Pancreas (tissue), 10 donors: ENCODE measurements at regions not wholly inside any gene's neighbourhood (a gene's known extent, or its start where the extent isn't known, plus 50 kb on each side); places are given as distances from the start of the nearest gene placed in this dataset.

ENCODE experiments used
- ATAC-seq, 4 donors: fragments of 200-7000 bp; cut with Tn5 transposase; one replicate each; pipeline versions ENCODE4 v1.8.0 to v1.9.1; 2020; ENCODE audit warnings: mild to moderate bottlenecking in 4 of 4, moderate library complexity in 4 of 4
- DNase-seq, 6 donors: peaks; one replicate each; pipeline ENCODE4 v3.0.0-alpha.2; 2020
- FAIRE-seq: peaks from 2 replicates; lab custom pipeline; 2012; peaks lifted over from hg19 to GRCh38; lab: Jason Lieb, UNC
- H3K27ac ChIP-seq, 4 donors: fragments of 200-600 bp; sonication (generic); 1 replicate in 3 of 4; 2 replicates in 1 of 4; pipeline versions ENCODE4 v1.5.0 to v1.8.0; 2020
- H3K27me3 ChIP-seq, 4 donors: fragments of 200-600 bp; one replicate each; pipeline ENCODE4 v1.8.0; 2021
- H3K36me3 ChIP-seq, 3 donors: fragments of 200-600 bp; sonication (generic) in 1 of 3; one replicate each; pipeline versions ENCODE4 v1.5.0 to v1.8.0; 2020 to 2021
- H3K4me1 ChIP-seq, 3 donors: fragments of 200-600 bp; one replicate each; pipeline ENCODE4 v1.8.0; 2021
- H3K4me3 ChIP-seq, 4 donors: fragments of 200-600 bp; sonication (generic) in 2 of 4; one replicate each; pipeline versions ENCODE4 v1.5.0 to v1.8.0; 2020 to 2021
- H3K9me3 ChIP-seq, 4 donors: fragments of 200-600 bp; one replicate each; pipeline ENCODE4 v1.8.0; 2021
- CTCF ChIP-seq, 4 donors: fragments of 200-600 bp; sonication (generic) in 3 of 4; IDR thresholded peaks; one replicate each; pipeline versions ENCODE4 v1.5.0 to v1.8.0; 2021; ENCODE audit warnings: antibody characterized with exemption in 4 of 4
- WGBS, 2 donors: extraction: QIAGEN DNeasy Blood & Tissue Kit; methylation state at CpG; one replicate each; pipeline ENCODE4 v1.1.7; 2013; 5-methylcytosine and 5-hydroxymethylcytosine counted together
- intact Hi-C, 3 donors: fragments of 100-400 bp; cut with DNase I; formaldehyde crosslinking; loops; one replicate each; pipeline versions ENCODE4 v1.11.1 to v1.14.2; 2022
- donor health status: healthy with polysubstance abuse.
- donor health status: DM: no; HTN: no; CAD: no; lungs with moderate emphysema.
- donor health status: DM: no; HTN: no; CAD: no.
- donor health status: control.
- donor health status: control.
- donor health status: Bipolar disorder and iron deficiency.
- donor health status: DM: yes; HTN: yes; CAD: no.
- donor health status: DM: no; HTN: no; CAD: no.
- donor health status: DM: no; HTN: no; CAD: no.
- donor health status: DM: yes; HTN: yes; CAD: no.

GRCh38 chr9:135370411-135371375 is 108.9 kb upstream of the PPP1R26 start:
- FAIRE-seq, result no peak

DNA sequence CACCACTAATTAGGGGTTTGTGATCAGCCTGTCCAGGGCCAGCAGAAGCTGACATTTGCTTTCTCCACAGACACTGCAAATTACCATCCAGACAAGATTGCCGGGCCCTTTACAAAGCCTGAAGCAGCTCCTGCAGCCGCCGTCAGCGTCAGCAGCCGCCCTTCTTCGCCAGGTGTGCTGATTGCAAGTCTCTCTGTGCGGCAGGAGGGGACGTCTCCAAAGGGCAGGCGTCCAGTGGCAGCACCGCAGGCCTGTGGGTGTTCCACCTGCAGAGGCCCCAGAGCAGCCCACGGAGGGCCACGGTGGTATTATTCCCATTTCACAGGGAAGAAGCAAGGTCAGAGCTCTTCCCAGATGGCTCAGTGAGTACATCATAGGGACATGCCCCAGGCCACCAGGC is 108.0 kb upstream of the PPP1R26 start:
- no peak for TF ChIP-seq CTCF (IDR thresholded peaks at IDR 0.05)
- Histone ChIP-seq H3K27ac (no peak overlapping the region), H3K36me3 (no peaks in the 10 kb centered on the region), H3K4me1 (no peaks in the 10 kb centered on the region), H3K4me3 (no peak overlapping the region), H3K27me3 (no peaks in the 10 kb centered on the region), H3K9me3 (no peaks in the 10 kb centered on the region)
- WGBS, 2 donors, result 60 to 70% methylated on average over 12 of the region's 12 CpGs
- FAIRE-seq (no peak), DNase-seq (peak in 1 of 6 donors; percentile 29), ATAC-seq (no peak)
- intact Hi-C loops, result no loop called here

More at GRCh38 chr9:135370411-135371375, 108.9 kb upstream of the PPP1R26 start:
- intact Hi-C loops, result no loop called here
- WGBS, 2 donors, result 54 to 60% methylated on average over 33 of the region's 33 CpGs
- Histone ChIP-seq H3K36me3 (no peaks in the 10 kb centered on the region), H3K4me3 (no peak overlapping the region), H3K4me1 (no peaks in the 10 kb centered on the region), H3K9me3 (no peaks in the 10 kb centered on the region), H3K27me3 (no peaks in the 10 kb centered on the region), H3K27ac (no peak overlapping the region)
- ATAC-seq, result no peak
- no peak for TF ChIP-seq CTCF (IDR thresholded peaks at IDR 0.05)
- DNase-seq, result peak in 1 of 6 donors; percentile 63

- no peaks in the 10 kb centered on the region for H3K9me3 ChIP-seq
- 45 to 56% methylated on average over 16 of the region's 16 CpGs for WGBS, 2 donors
- H3K27me3 ChIP-seq, result no peaks in the 10 kb centered on the region
- no peak for FAIRE-seq
- TF ChIP-seq CTCF (IDR thresholded peaks at IDR 0.05), result no peak
- no peak for ATAC-seq
- intact Hi-C loops, result no loop called here
- no peak overlapping the region for H3K27ac ChIP-seq
- no peaks in the 10 kb centered on the region for H3K4me1 ChIP-seq
- H3K4me3 ChIP-seq, result no peak overlapping the region
- DNase-seq, result peak in 1 of 6 donors; percentile 34
- H3K36me3 ChIP-seq, result no peaks in the 10 kb centered on the region
Observed at GRCh38 chr9:135372036-135372435, 107.5 kb upstream of the PPP1R26 start.

DNA sequence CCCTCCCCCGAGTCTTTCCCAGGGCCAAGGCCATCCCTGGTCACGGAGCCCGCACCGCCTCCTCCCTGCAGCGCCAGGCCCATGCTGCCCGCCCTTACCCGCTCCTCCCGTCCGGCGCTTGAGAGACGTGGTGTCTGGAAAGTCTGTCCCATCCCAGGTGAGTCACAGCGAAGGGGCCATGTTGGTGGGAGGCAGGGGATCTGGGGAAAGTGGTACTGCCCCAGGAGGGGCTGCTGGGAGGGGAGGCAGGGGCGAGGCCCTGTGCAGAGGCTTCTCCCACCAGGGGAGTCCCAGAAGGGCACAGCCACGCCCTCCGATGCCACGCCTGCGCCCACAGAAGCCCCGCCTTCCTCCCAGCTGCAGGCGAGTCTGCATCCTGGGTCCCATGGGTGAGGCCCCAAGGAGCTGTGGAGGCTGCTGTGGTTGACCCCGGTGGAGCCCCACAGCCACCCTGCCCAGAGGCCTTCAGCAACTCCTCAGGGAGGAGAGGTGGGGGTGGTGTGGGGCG is 107.0 kb upstream of the PPP1R26 start:
- Histone ChIP-seq H3K27me3 (no peaks in the 10 kb centered on the region), H3K4me3 (no peak overlapping the region), H3K36me3 (no peaks in the 10 kb centered on the region), H3K4me1 (no peaks in the 10 kb centered on the region), H3K9me3 (no peaks in the 10 kb centered on the region), H3K27ac (no peak overlapping the region)
- TF ChIP-seq CTCF (IDR thresholded peaks at IDR 0.05), result no peak
- ATAC-seq, result no peak
- intact Hi-C loops, result no loop called here
- peak in 1 of 6 donors; percentile 42 for DNase-seq
- no peak for FAIRE-seq
- WGBS, 2 donors, result 59 to 70% methylated on average over 18 to 21 of the region's 21 CpGs
